WTC11 (cell line): ENCODE measurements at regions not wholly inside any gene's neighbourhood (a gene's known extent, or its start where the extent isn't known, plus 50 kb on each side); places are given as distances from the start of the nearest gene placed in this dataset.
A peak's percentile ranks its signal among the peaks of the same experiment; 100 is the strongest.

Experiments used
- ATAC-seq: fragments of 200-7000 bp; cut with Tn5 transposase; 2 replicates; pipeline ENCODE4 v1.10.0; 2021; ENCODE audit warnings: mild to moderate bottlenecking, moderate library complexity
- CTCF ChIA-PET: fragments of 300-600 bp; sonication (Branson Sonifier 250); formaldehyde crosslinking; loops from one replicate; lab custom pipeline; 2021; ENCODE audit warnings: antibody characterized with exemption; lab: Charles Lee
- POLR2A ChIA-PET: fragments of 350-600 bp; sonication (Branson Sonifier 250); formaldehyde crosslinking; loops from one replicate; lab custom pipeline; 2021; ENCODE audit warnings: antibody characterized with exemption; lab: Charles Lee
- DNase-seq: peaks from one replicate; pipeline ENCODE4 v3.0.0; 2021; ENCODE audit warnings: low spot score
- H3K27ac Mint-ChIP-seq: 2 replicates; pipeline ENCODE4 v1.8.0; 2021; ENCODE audit warnings: mixed read lengths
- H3K27me3 Mint-ChIP-seq: 2 replicates; pipeline ENCODE4 v1.8.0; 2021; ENCODE audit warnings: low read depth, mild to moderate bottlenecking, moderate library complexity, mixed read lengths
- H3K36me3 Mint-ChIP-seq: 2 replicates; pipeline ENCODE4 v1.8.0; 2021; ENCODE audit warnings: mixed read lengths
- H3K4me1 Mint-ChIP-seq: 2 replicates; pipeline ENCODE4 v1.8.0; 2022; ENCODE audit warnings: mixed read lengths
- H3K4me3 Mint-ChIP-seq: 2 replicates; pipeline ENCODE4 v1.8.0; 2021; ENCODE audit warnings: mild to moderate bottlenecking, moderate library complexity, mixed read lengths
- H3K9me3 Mint-ChIP-seq: 2 replicates; pipeline ENCODE4 v1.8.0; 2021; ENCODE audit warnings: mixed read lengths
- ARID4B ChIP-seq: sonication (generic); formaldehyde crosslinking; IDR thresholded peaks from 2 replicates; pipeline ENCODE4 v1.8.0; 2023; ENCODE audit warnings: missing genetic modification reagents, mild to moderate bottlenecking, borderline replicate concordance
- ATF1 ChIP-seq: sonication (generic); formaldehyde crosslinking; IDR thresholded peaks from 2 replicates; pipeline ENCODE4 v1.8.1; 2023; ENCODE audit warnings: mild to moderate bottlenecking, moderate library complexity, missing genetic modification reagents
- CREM ChIP-seq: sonication (generic); formaldehyde crosslinking; IDR thresholded peaks from 2 replicates; pipeline ENCODE4 v1.8.1; 2022; ENCODE audit warnings: mild to moderate bottlenecking, missing genetic modification reagents, moderate library complexity
- E2F4 ChIP-seq: sonication (generic); formaldehyde crosslinking; IDR thresholded peaks from 2 replicates; pipeline ENCODE4 v1.8.1; 2022; ENCODE audit warnings: low read depth, mild to moderate bottlenecking, moderate library complexity, missing genetic modification reagents, borderline replicate concordance
- FOXK1 ChIP-seq: sonication (generic); formaldehyde crosslinking; IDR thresholded peaks from 2 replicates; pipeline ENCODE4 v1.8.0; 2022; ENCODE audit warnings: mild to moderate bottlenecking, moderate library complexity, missing genetic modification reagents
- GTF2I ChIP-seq: fragments of 250-450 bp; sonication (Bioruptor Pico); conservative IDR thresholded peaks from 2 replicates; pipeline ENCODE4 v1.4.0; 2021; ENCODE audit warnings: mild to moderate bottlenecking
- HMGA2 ChIP-seq: fragments of 250-450 bp; sonication (Bioruptor Pico); IDR thresholded peaks from 2 replicates; pipeline ENCODE4 v1.4.0; 2021; ENCODE audit warnings: mild to moderate bottlenecking, moderate library complexity
- IRF2 ChIP-seq: sonication (generic); formaldehyde crosslinking; IDR thresholded peaks from 2 replicates; pipeline ENCODE4 v1.8.0; 2022; ENCODE audit warnings: low read depth, missing genetic modification reagents, borderline replicate concordance
- JUN ChIP-seq: sonication (generic); formaldehyde crosslinking; IDR thresholded peaks from 2 replicates; pipeline ENCODE4 v1.8.0; 2023; ENCODE audit warnings: mild to moderate bottlenecking, missing genetic modification reagents
- NR1H2 ChIP-seq: sonication (generic); formaldehyde crosslinking; IDR thresholded peaks from 2 replicates; pipeline ENCODE4 v1.9.0; 2021; ENCODE audit warnings: mild to moderate bottlenecking, moderate library complexity, missing genetic modification reagents
- PREB ChIP-seq: sonication (generic); formaldehyde crosslinking; IDR thresholded peaks from 2 replicates; pipeline ENCODE4 v1.8.1; 2022; ENCODE audit warnings: mild to moderate bottlenecking, missing genetic modification reagents, moderate library complexity, borderline replicate concordance
- PRRX2 ChIP-seq: fragments of 250-450 bp; sonication (Bioruptor Pico); IDR thresholded peaks from 2 replicates; pipeline ENCODE4 v1.8.0; 2021; ENCODE audit warnings: mild to moderate bottlenecking
- RELA ChIP-seq: sonication (generic); formaldehyde crosslinking; IDR thresholded peaks from 2 replicates; pipeline ENCODE4 v1.8.1; 2022; ENCODE audit warnings: missing genetic modification reagents, mild to moderate bottlenecking, borderline replicate concordance
- STAT6 ChIP-seq: sonication (generic); formaldehyde crosslinking; conservative IDR thresholded peaks from 2 replicates; pipeline ENCODE4 v1.8.1; 2023; ENCODE audit warnings: mild to moderate bottlenecking, low read depth, missing genetic modification reagents, moderate library complexity
- TP53 ChIP-seq: sonication (generic); formaldehyde crosslinking; IDR thresholded peaks from 2 replicates; pipeline ENCODE4 v1.8.1; 2023; ENCODE audit warnings: mild to moderate bottlenecking, missing genetic modification reagents
- ZNF121 ChIP-seq: sonication (generic); formaldehyde crosslinking; IDR thresholded peaks from 2 replicates; pipeline ENCODE4 v1.8.0; 2023; ENCODE audit warnings: missing genetic modification reagents
- ZNF263 ChIP-seq: sonication (generic); formaldehyde crosslinking; IDR thresholded peaks from 2 replicates; pipeline ENCODE4 v1.8.1; 2022; ENCODE audit warnings: low read depth, mild to moderate bottlenecking, moderate library complexity, missing genetic modification reagents
- ZNF423 ChIP-seq: fragments of 250-450 bp; sonication (Bioruptor Pico); IDR thresholded peaks from 2 replicates; pipeline ENCODE4 v2.1.2; 2022; ENCODE audit warnings: mild to moderate bottlenecking, moderate library complexity

- no peak overlapping the region for H3K27ac Mint-ChIP-seq
- DNase-seq (no peak), ATAC-seq (no peak; the same call in 1 of the 2 replicates)
- TF ChIP-seq FOXK1 (CRISPR knock-in tag) (no peak), PRRX2 (no peak), JUN (CRISPR knock-in tag) (no peak), ATF1 (CRISPR knock-in tag) (no peak), STAT6 (CRISPR knock-in tag) (no peak)
- no peaks in the 10 kb centered on the region for H3K36me3 Mint-ChIP-seq
- no peak overlapping the region for H3K4me3 Mint-ChIP-seq
- H3K4me1 Mint-ChIP-seq: no peaks in the 10 kb centered on the region
- CTCF ChIA-PET: interaction anchor here (0.8 to 1.6 kb wide), 5 partner anchors 12 to 77 kb away, joined by 3 to 13 read pairs (median 5); no protein-coding TSS in a partner anchor
- no peaks in the 10 kb centered on the region for H3K9me3 Mint-ChIP-seq
- peaks cover 84% of the 10 kb centered on the region for H3K27me3 Mint-ChIP-seq
- POLR2A ChIA-PET: interaction anchor here (0.6 kb wide), 1 partner anchor 534 kb away, joined by 4 read pairs; no protein-coding TSS in a partner anchor
Observed at GRCh38 chr22:22048981-22049531, 66.5 kb upstream of the TOP3B start.

- no peaks in the 10 kb centered on the region for H3K36me3 Mint-ChIP-seq
- H3K27ac Mint-ChIP-seq: no peak overlapping the region
- H3K27me3 Mint-ChIP-seq: peaks cover 84% of the 10 kb centered on the region
- H3K9me3 Mint-ChIP-seq: no peaks in the 10 kb centered on the region
- CTCF ChIA-PET: interaction anchor here (0.8 to 1.6 kb wide), 4 partner anchors 12 to 64 kb away, joined by 4 to 13 read pairs (median 6); no protein-coding TSS in a partner anchor
- no peak for TF ChIP-seq PREB
- TF ChIP-seq E2F4: no peak
- peak; percentile 84; the same call in 1 of the 2 replicates for TF ChIP-seq HMGA2 (CRISPR knock-in tag)
- TF ChIP-seq, all 79 proteins: peak for 1
- H3K4me3 Mint-ChIP-seq: no peak overlapping the region
- DNase-seq (no peak), ATAC-seq (no peak)
- POLR2A ChIA-PET: no interaction called here
- H3K4me1 Mint-ChIP-seq: no peaks in the 10 kb centered on the region
Observed at GRCh38 chr22:22048318-22048942, 65.8 kb upstream of the TOP3B start.

- DNase-seq (no peak), ATAC-seq (no peak)
- no peak overlapping the region for H3K27ac Mint-ChIP-seq
- H3K27me3 Mint-ChIP-seq: peaks cover 84% of the 10 kb centered on the region
- no peaks in the 10 kb centered on the region for H3K9me3 Mint-ChIP-seq
- H3K36me3 Mint-ChIP-seq: no peaks in the 10 kb centered on the region
- H3K4me3 Mint-ChIP-seq: no peak overlapping the region
- no peak for TF ChIP-seq NR1H2 (CRISPR knock-in tag)
- TF ChIP-seq IRF2 (CRISPR knock-in tag): no peak
- no peak for TF ChIP-seq ZNF263 (CRISPR knock-in tag)
- TF ChIP-seq ZNF121 (CRISPR knock-in tag): no peak
- no peak for TF ChIP-seq TP53 (CRISPR knock-in tag)
- TF ChIP-seq ARID4B (CRISPR knock-in tag): no peak
- TF ChIP-seq HMGA2 (CRISPR knock-in tag): no peak
- TF ChIP-seq RELA: no peak
- no peak for TF ChIP-seq CREM (CRISPR knock-in tag)
- TF ChIP-seq GTF2I: no peak
- TF ChIP-seq ZNF423 (CRISPR knock-in tag): no peak
- H3K4me1 Mint-ChIP-seq: no peaks in the 10 kb centered on the region
- ChIA-PET POLR2A (no interaction called here), CTCF (interaction anchor here (0.9 to 1.6 kb wide), 2 partner anchors 13 kb away, joined by 4 to 13 read pairs; no protein-coding TSS in a partner anchor)
Observed at GRCh38 chr22:22047776-22048175, 65.2 kb upstream of the TOP3B start.
